H1 (cell line): ENCODE measurements at regions not wholly inside any gene's neighbourhood (a gene's known extent, or its start where the extent isn't known, plus 50 kb on each side); places are given as distances from the start of the nearest gene placed in this dataset.

Experiments used
- CTCF ChIA-PET: fragments of 300-600 bp; sonication (Branson Sonifier 250); formaldehyde crosslinking; loops from one replicate; lab custom pipeline; 2021; ENCODE audit not compliant: partially characterized antibody; lab: Charles Lee
- POLR2A ChIA-PET: fragments of 300-600 bp; sonication (Branson Sonifier 250); formaldehyde crosslinking; loops from one replicate; lab custom pipeline; 2021; ENCODE audit warnings: inconsistent platforms; ENCODE audit not compliant: partially characterized antibody; lab: Charles Lee
- DNase-seq, 2 experiments: peaks; one replicate each; pipeline versions ENCODE4 v3.0.0 to v3.0.0-alpha.2; 2010 to 2022; ENCODE audit warnings: low spot score in 2 of 2, low read depth in 1 of 2, mixed read lengths in 1 of 2
- FAIRE-seq: peaks from 2 replicates; lab custom pipeline; 2011; peaks lifted over from hg19 to GRCh38; lab: Jason Lieb, UNC
- H2AFZ ChIP-seq: 2 replicates; pipeline ENCODE4 v1.8.1; 2012; ENCODE audit warnings: low read length, inconsistent platforms
- H2AK5ac ChIP-seq: 2 replicates; pipeline ENCODE4 v1.6.1; 2013; ENCODE audit warnings: low read depth, low read length
- H2BK120ac ChIP-seq: replicated peaks from 2 replicates; pipeline ENCODE3; 2013; ENCODE audit warnings: low read depth, low read length, inconsistent platforms
- H2BK12ac ChIP-seq: 2 replicates; pipeline ENCODE4 v1.6.1; 2013; ENCODE audit warnings: low read depth, low read length
- H2BK15ac ChIP-seq: 2 replicates; pipeline ENCODE4 v1.6.1; 2013; ENCODE audit warnings: low read length
- H2BK20ac ChIP-seq: 2 replicates; pipeline ENCODE4 v1.6.1; 2013; ENCODE audit warnings: low read length
- H2BK5ac ChIP-seq: 2 replicates; pipeline ENCODE4 v1.6.1; 2013; ENCODE audit warnings: low read depth, low read length
- H3K14ac ChIP-seq: 2 replicates; pipeline ENCODE4 v1.6.1; 2013; ENCODE audit warnings: inconsistent platforms; ENCODE audit not compliant: insufficient read length
- H3K18ac ChIP-seq: 2 replicates; pipeline ENCODE4 v1.6.1; 2013; ENCODE audit warnings: low read length; ENCODE audit errors: extremely low read depth
- H3K23ac ChIP-seq: 2 replicates; pipeline ENCODE4 v1.6.1; 2013; ENCODE audit warnings: inconsistent platforms; ENCODE audit not compliant: insufficient read length
- H3K23me2 ChIP-seq: 2 replicates; pipeline ENCODE4 v1.6.1; 2013; ENCODE audit warnings: low read depth, low read length
- H3K27ac ChIP-seq: 2 replicates; pipeline ENCODE4 v1.6.1; 2011; ENCODE audit warnings: low read depth, low read length, inconsistent platforms
- H3K27me3 ChIP-seq, 4 experiments: replicated peaks in 1 of 4; 1 replicate in 1 of 4; 2 replicates in 3 of 4; pipeline versions ENCODE4 v1.6.1 to v1.8.1; 2011 to 2013; ENCODE audit warnings: low read length in 3 of 4, mild to moderate bottlenecking in 3 of 4, inconsistent platforms in 2 of 4, mixed read lengths in 2 of 4, moderate library complexity in 1 of 4; ENCODE audit not compliant: control insufficient read depth in 3 of 4, insufficient read depth in 3 of 4; ENCODE audit errors: extremely low read depth in 1 of 4
- H3K36me3 ChIP-seq, 4 experiments: 2 replicates each; pipeline versions ENCODE4 v1.6.1 to v1.8.1; 2011 to 2013; ENCODE audit warnings: mild to moderate bottlenecking in 4 of 4, low read length in 3 of 4, moderate library complexity in 2 of 4, control low read depth in 1 of 4, inconsistent platforms in 1 of 4; ENCODE audit not compliant: insufficient read depth in 4 of 4, control insufficient read depth in 2 of 4
- H3K4ac ChIP-seq: replicated peaks from 2 replicates; pipeline ENCODE3; 2013; ENCODE audit warnings: low read length, low read depth, mixed read lengths, inconsistent platforms; ENCODE audit not compliant: insufficient read length
- H3K4me1 ChIP-seq, 4 experiments: replicated peaks in 1 of 4; 1 replicate in 1 of 4; 2 replicates in 3 of 4; pipeline versions ENCODE4 v1.6.1 to v1.8.1; 2011 to 2013; ENCODE audit warnings: low read length in 3 of 4, inconsistent platforms in 2 of 4, mixed read lengths in 1 of 4; ENCODE audit not compliant: insufficient read depth in 4 of 4, control insufficient read depth in 3 of 4
- H3K4me2 ChIP-seq, 2 experiments: 2 replicates each; pipeline versions ENCODE4 v1.6.1 to v1.8.1; 2011 to 2013; ENCODE audit warnings: low read depth in 2 of 2, low read length in 2 of 2, control low read depth in 1 of 2, inconsistent platforms in 1 of 2, mild to moderate bottlenecking in 1 of 2; ENCODE audit not compliant: insufficient read depth in 1 of 2
- H3K4me3 ChIP-seq, 4 experiments: fragments of 200-600, 300-600 bp in 1 of 4; sonication (generic), shearing (Covaris generic), sonication (Bioruptor Twin) in 1 of 4; 2 replicates each; pipeline versions ENCODE4 v1.5.1 to v1.8.1; 2011 to 2016; ENCODE audit warnings: low read length in 4 of 4, low read depth in 3 of 4, control low read depth in 2 of 4, inconsistent platforms in 2 of 4, mild to moderate bottlenecking in 2 of 4, mixed read lengths in 1 of 4, moderate library complexity in 1 of 4; ENCODE audit not compliant: insufficient read depth in 2 of 4; ENCODE audit errors: extremely low read depth in 1 of 4
- H3K56ac ChIP-seq: replicated peaks from 2 replicates; pipeline ENCODE3; 2013; ENCODE audit warnings: low read depth, mild to moderate bottlenecking, mixed read lengths, low read length, inconsistent platforms; ENCODE audit not compliant: insufficient read length
- H3K79me1 ChIP-seq: 2 replicates; pipeline ENCODE4 v1.6.1; 2013; ENCODE audit warnings: low read depth, low read length, control low read depth
- H3K79me2 ChIP-seq, 2 experiments: 2 replicates each; pipeline versions ENCODE4 v1.6.1 to v1.8.1; 2012 to 2013; ENCODE audit warnings: low read length in 2 of 2, mild to moderate bottlenecking in 2 of 2, inconsistent platforms in 1 of 2; ENCODE audit not compliant: insufficient read depth in 2 of 2, control insufficient read depth in 1 of 2
- H3K9ac ChIP-seq, 4 experiments: replicated peaks in 1 of 4; 1 replicate in 1 of 4; 2 replicates in 3 of 4; pipeline versions ENCODE4 v1.6.1 to v1.8.1; 2011 to 2013; ENCODE audit warnings: low read depth in 3 of 4, low read length in 3 of 4, control low read depth in 2 of 4, mild to moderate bottlenecking in 2 of 4, moderate library complexity in 2 of 4, inconsistent platforms in 1 of 4; ENCODE audit errors: extremely low read depth in 1 of 4
- H3K9me3 ChIP-seq, 2 experiments: 2 replicates each; pipeline versions ENCODE4 v1.6.1 to v1.8.1; 2012 to 2013; ENCODE audit warnings: mild to moderate bottlenecking in 2 of 2, moderate library complexity in 2 of 2, control low read depth in 1 of 2, inconsistent platforms in 1 of 2, low read depth in 1 of 2, low read length in 1 of 2, mixed read lengths in 1 of 2; ENCODE audit not compliant: insufficient read depth in 2 of 2
- H4K20me1 ChIP-seq, 2 experiments: replicated peaks in 1 of 2; 2 replicates each; pipeline versions ENCODE3 to v1.8.1; 2011 to 2013; ENCODE audit warnings: inconsistent platforms in 2 of 2, low read length in 2 of 2, mild to moderate bottlenecking in 1 of 2; ENCODE audit not compliant: insufficient read depth in 2 of 2, control insufficient read depth in 1 of 2
- H4K5ac ChIP-seq: 2 replicates; pipeline ENCODE4 v1.6.1; 2013; ENCODE audit warnings: low read length, low read depth, mixed read lengths, inconsistent platforms; ENCODE audit not compliant: insufficient read length
- H4K8ac ChIP-seq: 2 replicates; pipeline ENCODE4 v1.8.0; 2013; ENCODE audit warnings: mild to moderate bottlenecking, moderate library complexity, low read length, inconsistent platforms; ENCODE audit not compliant: insufficient read depth; ENCODE audit errors: extremely low read depth
- H4K91ac ChIP-seq: replicated peaks from 2 replicates; pipeline ENCODE3; 2013; ENCODE audit warnings: low read length, mixed read lengths, inconsistent platforms; ENCODE audit not compliant: insufficient read length
- TEAD4 ChIP-seq: IDR thresholded peaks from 2 replicates; pipeline ENCODE4 v1.6.1; 2012; ENCODE audit warnings: low read depth, low read length, inconsistent platforms, mixed read lengths
- WGBS, 2 experiments: shearing (Covaris generic) in 1 of 2; methylation state at CpG; one replicate each; pipeline versions ENCODE4 v1.1.6 to v1.1.7; 2013 to 2015; ENCODE audit warnings: low lambda C conversion rate in 2 of 2, mixed read lengths in 2 of 2, inconsistent platforms in 1 of 2, low coverage in 1 of 2, missing lambda C conversion rate in 1 of 2; ENCODE audit not compliant: insufficient replicate concordance in 2 of 2, insufficient coverage in 1 of 2, insufficient read length in 1 of 2; ENCODE audit errors: extremely low coverage in 1 of 2, missing lambda C conversion rate in 1 of 2; 5-methylcytosine and 5-hydroxymethylcytosine counted together

- Histone ChIP-seq H2AFZ (no peak overlapping the region), H3K23me2 (no peaks in the 10 kb centered on the region; the same call in 1 of the 2 replicates), H4K8ac (no peak overlapping the region), H3K79me2 (no peaks in the 10 kb centered on the region), H2BK15ac (no peak overlapping the region), H3K79me1 (no peaks in the 10 kb centered on the region), H3K4me1 (no peaks in the 10 kb centered on the region), H3K27me3 (peaks cover 0 to 10% (median 3%) of the 10 kb centered on the region in 4 experiments; a peak in 3 of 7 replicates), H4K20me1 (no peaks in the 10 kb centered on the region), H3K4me3 (no peak overlapping the region), H3K27ac (no peak overlapping the region), H3K14ac (no peak overlapping the region), H4K91ac (no peak overlapping the region), H2BK120ac (no peak overlapping the region), H3K36me3 (no peaks in the 10 kb centered on the region), H3K9me3 (peaks cover 12 to 16% of the 10 kb centered on the region in 2 experiments; a peak in 3 of 4 replicates), H3K4me2 (no peak overlapping the region), H3K9ac (no peak overlapping the region), H3K18ac (no peak overlapping the region), H4K5ac (no peak overlapping the region), H2BK20ac (no peak overlapping the region), H2AK5ac (no peak overlapping the region), H2BK5ac (no peak overlapping the region), H3K4ac (no peak overlapping the region), H3K56ac (no peak overlapping the region), H3K23ac (no peak overlapping the region), H2BK12ac (no peak overlapping the region)
- ChIA-PET POLR2A (no interaction called here), CTCF (no interaction called here)
- 83% methylated on average over 4 of the region's 4 CpGs; no CpG with 5 or more reads in 1 of the 2 experiments for WGBS, 2 experiments
- DNase-seq (no peak), FAIRE-seq (no peak)
- no peak for TF ChIP-seq TEAD4
Measured at GRCh38 chr22:47665151-47665550, 902.7 kb downstream of the TBC1D22A start.
